ENCODE measurements at regions not wholly inside any gene's neighbourhood (a gene's known extent, or its start where the extent isn't known, plus 50 kb on each side); places are given as distances from the start of the nearest gene placed in this dataset.

GRCh38 chr15:88307344-88307743, 50.8 kb upstream of the NTRK3 start:
- intact Hi-C loops (cut with DNase I): no loop called here
- Histone ChIP-seq H3K9me3 (no peaks in the 10 kb centered on the region), H3K4me1 (no peaks in the 10 kb centered on the region), H3K27me3 (peaks cover 0 to 37% (median 0%) of the 10 kb centered on the region in 4 donors), H3K36me3 (no peaks in the 10 kb centered on the region), H3K27ac (replicated peaks in 1 of 4) (no peak overlapping the region), H3K4me3 (no peak overlapping the region)
- no peak for TF ChIP-seq POLR2A (IDR thresholded peaks at IDR 0.05; ENCODE audit: low read depth)
- TF ChIP-seq CTCF (IDR thresholded peaks at IDR 0.05): no peak
- no peak for TF ChIP-seq POLR2AphosphoS5 (IDR thresholded peaks at IDR 0.05)
- no peak for TF ChIP-seq EP300 (IDR thresholded peaks at IDR 0.05)
- no peak for DNase-seq (ENCODE audit: extremely low spot score)
- WGBS: 68% methylated on average over 2 of the region's 2 CpGs

All from esophagus muscularis mucosa (tissue), 4 donors.